ENCODE measurements at regions not wholly inside any gene's neighbourhood (a gene's known extent, or its start where the extent isn't known, plus 50 kb on each side); places are given as distances from the start of the nearest gene placed in this dataset.

GRCh38 chr4:144289667-144290428 is 149.3 kb upstream of the GYPA start (continued):
- TF ChIP-seq E2F1 (CRISPR knock-in tag; IDR thresholded peaks at IDR 0.05), result no peak
- TF ChIP-seq ELF4 (CRISPR knock-in tag; IDR thresholded peaks at IDR 0.05; ENCODE audit: low read depth), result no peak
- TF ChIP-seq ZNF281 (CRISPR knock-in tag; IDR thresholded peaks at IDR 0.05), result no peak
- no peak for TF ChIP-seq ZNF396 (CRISPR knock-in tag; IDR thresholded peaks at IDR 0.05; ENCODE audit: borderline replicate concordance)
- TF ChIP-seq CREM (CRISPR knock-in tag; IDR thresholded peaks at IDR 0.05), result no peak
- no peak for TF ChIP-seq ZNF532 (CRISPR knock-in tag; IDR thresholded peaks at IDR 0.05; ENCODE audit: borderline replicate concordance)
- TF ChIP-seq ATF1 (CRISPR knock-in tag; IDR thresholded peaks at IDR 0.05), result no peak
- no peak for TF ChIP-seq ZNF671 (CRISPR knock-in tag; IDR thresholded peaks at IDR 0.05)
- no peak for TF ChIP-seq ZNF425 (CRISPR knock-in tag; conservative IDR thresholded peaks at IDR 0.05)
- no peak for TF ChIP-seq ESRRA (CRISPR knock-in tag; IDR thresholded peaks at IDR 0.05; ENCODE audit: borderline replicate concordance)
- TF ChIP-seq ZNF232 (CRISPR knock-in tag; IDR thresholded peaks at IDR 0.05), result no peak

- ChIA-PET POLR2A (no interaction called here), CTCF (no interaction called here)
- ATAC-seq (no peak), DNase-seq (ENCODE audit: low spot score) (no peak)
- H3K4me3 Mint-ChIP-seq, result no peak overlapping the region
- no peaks in the 10 kb centered on the region for H3K9me3 Mint-ChIP-seq
- H3K36me3 Mint-ChIP-seq, result no peaks in the 10 kb centered on the region
- no peak overlapping the region for H3K27ac Mint-ChIP-seq
- H3K27me3 Mint-ChIP-seq (ENCODE audit: low read depth), result no peaks in the 10 kb centered on the region
- TF ChIP-seq AFF4 (CRISPR knock-in tag; IDR thresholded peaks at IDR 0.05; ENCODE audit: borderline replicate concordance) (no peak), OVOL2 (CRISPR knock-in tag; IDR thresholded peaks at IDR 0.05; ENCODE audit: borderline replicate concordance) (no peak), ETV6 (CRISPR knock-in tag; IDR thresholded peaks at IDR 0.05) (no peak), ZNF232 (CRISPR knock-in tag; IDR thresholded peaks at IDR 0.05) (no peak), SOX15 (CRISPR knock-in tag; IDR thresholded peaks at IDR 0.05) (no peak)
- H3K4me1 Mint-ChIP-seq, result peaks cover 14% of the 10 kb centered on the region
Measured at GRCh38 chr4:144291164-144291563, 150.6 kb upstream of the GYPA start.

All from WTC11 (cell line).